Erythroblast (primary cell): ENCODE measurements at regions not wholly inside any gene's neighbourhood (a gene's known extent, or its start where the extent isn't known, plus 50 kb on each side); places are given as distances from the start of the nearest gene placed in this dataset.

ENCODE experiments used
- GATA1 ChIP-seq: IDR thresholded peaks from 2 replicates; pipeline ENCODE4 v1.6.1; 2011; ENCODE audit warnings: low read depth, mild to moderate bottlenecking, control low read depth, low read length, moderate library complexity
- POLR2A ChIP-seq: IDR thresholded peaks from 2 replicates; pipeline ENCODE4 v1.6.1; 2011; ENCODE audit warnings: mild to moderate bottlenecking, low read length

DNA sequence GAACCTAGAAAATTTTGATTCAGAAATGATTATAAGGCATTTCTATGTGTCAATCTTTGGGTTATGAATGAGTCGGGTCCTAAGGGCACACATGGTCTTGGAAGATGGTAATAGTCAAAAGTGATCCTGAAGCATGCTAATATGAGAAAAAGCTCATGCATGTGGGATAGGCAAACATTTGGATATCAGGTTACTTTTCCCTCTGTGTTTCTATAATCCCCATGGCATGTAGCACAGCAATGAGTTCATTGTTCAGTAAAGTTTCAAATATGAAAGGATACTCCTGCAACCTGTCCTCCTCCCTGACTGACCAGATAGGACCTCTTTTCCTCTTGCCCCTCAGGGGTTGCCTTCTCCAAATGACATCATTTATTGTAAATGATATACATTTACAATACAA lies 249.9 kb upstream of the MON1B start:
- TF ChIP-seq POLR2A (no peak), GATA1 (no peak)
